GM23338 (cell line): ENCODE measurements at regions not wholly inside any gene's neighbourhood (a gene's known extent, or its start where the extent isn't known, plus 50 kb on each side); places are given as distances from the start of the nearest gene placed in this dataset.

Experiments used
- ATAC-seq: fragments of 200-7000 bp; cut with Tn5 transposase; 3 replicates; pipeline ENCODE4 v1.9.1; 2020
- DNase-seq: peaks from one replicate; pipeline ENCODE4 v3.0.0-alpha.2; 2015; ENCODE audit warnings: low spot score
- H2AFZ ChIP-seq: fragments of 200-600 bp; sonication (generic); 2 replicates; pipeline ENCODE4 v1.8.0; 2016; ENCODE audit warnings: antibody characterized with exemption, mild to moderate bottlenecking, moderate library complexity
- H3F3A ChIP-seq: fragments of 200-600 bp; sonication (generic); replicated peaks from 2 replicates; pipeline ENCODE4 v1.8.0; 2017; ENCODE audit warnings: antibody characterized with exemption, mixed run types, low read depth
- H3K27ac ChIP-seq: fragments of 200-600 bp; sonication (generic); 2 replicates; pipeline ENCODE4 v1.6.1; 2016; ENCODE audit warnings: low read depth
- H3K27me3 ChIP-seq: fragments of 200-600 bp; sonication (generic); 2 replicates; pipeline ENCODE4 v1.8.0; 2016; ENCODE audit warnings: mild to moderate bottlenecking, mixed run types, moderate library complexity; ENCODE audit not compliant: insufficient read depth
- H3K36me3 ChIP-seq: fragments of 200-600 bp; sonication (generic); 2 replicates; pipeline ENCODE4 v1.8.0; 2016; ENCODE audit warnings: mild to moderate bottlenecking; ENCODE audit not compliant: insufficient read depth
- H3K4me1 ChIP-seq: fragments of 200-600 bp; sonication (generic); 2 replicates; pipeline ENCODE4 v1.8.0; 2016; ENCODE audit warnings: mild to moderate bottlenecking, moderate library complexity; ENCODE audit not compliant: insufficient read depth
- H3K4me2 ChIP-seq: fragments of 200-600 bp; sonication (generic); 2 replicates; pipeline ENCODE4 v1.7.1; 2017; ENCODE audit warnings: mixed run types
- H3K4me3 ChIP-seq: fragments of 200-600 bp; sonication (generic); 2 replicates; pipeline ENCODE4 v1.6.1; 2016; ENCODE audit warnings: mixed run types
- H3K79me2 ChIP-seq: fragments of 200-600 bp; sonication (generic); replicated peaks from 2 replicates; pipeline ENCODE4 v1.8.0; 2017; ENCODE audit warnings: mild to moderate bottlenecking; ENCODE audit not compliant: insufficient read depth
- H3K9me2 ChIP-seq: fragments of 200-600 bp; sonication (generic); 2 replicates; pipeline ENCODE4 v1.8.0; 2017; ENCODE audit not compliant: insufficient read depth
- H4K20me1 ChIP-seq: fragments of 200-600 bp; sonication (generic); replicated peaks from 2 replicates; pipeline ENCODE4 v1.8.0; 2017; ENCODE audit warnings: mild to moderate bottlenecking; ENCODE audit not compliant: insufficient read depth
- H3K27ac Mint-ChIP-seq: 2 replicates; pipeline ENCODE4 v1.8.0; 2020; ENCODE audit warnings: inconsistent platforms, mild to moderate bottlenecking, moderate library complexity, mixed read lengths
- H3K27me3 Mint-ChIP-seq: 3 replicates; pipeline ENCODE4 v1.8.0; 2022; ENCODE audit warnings: low read depth, mild to moderate bottlenecking, moderate library complexity, mixed read lengths, inconsistent platforms; ENCODE audit not compliant: insufficient read depth, poor library complexity
- H3K36me3 Mint-ChIP-seq: 3 replicates; pipeline ENCODE4 v1.8.0; 2021; ENCODE audit warnings: low read depth, mild to moderate bottlenecking, inconsistent platforms, moderate library complexity, mixed read lengths
- H3K4me1 Mint-ChIP-seq: 3 replicates; pipeline ENCODE4 v1.8.0; 2020; ENCODE audit warnings: mild to moderate bottlenecking, inconsistent platforms, mixed read lengths
- H3K4me3 Mint-ChIP-seq: 3 replicates; pipeline ENCODE4 v1.8.0; 2021; ENCODE audit warnings: moderate library complexity, mild to moderate bottlenecking, inconsistent platforms, mixed read lengths
- H3K9me3 Mint-ChIP-seq: 3 replicates; pipeline ENCODE4 v1.8.0; 2020; ENCODE audit warnings: moderate library complexity, mild to moderate bottlenecking, inconsistent platforms, mixed read lengths
- CREB1 ChIP-seq: fragments of 250-450 bp; sonication (Bioruptor Pico); IDR thresholded peaks from 2 replicates; pipeline ENCODE4 v1.5.0; 2020; ENCODE audit warnings: low read depth, mild to moderate bottlenecking, moderate library complexity
- CTCF ChIP-seq, 2 experiments: fragments of 200-600 bp in 1 of 2; sonication (generic) in 1 of 2; conservative IDR thresholded peaks; 2 replicates each; pipeline versions ENCODE4 v1.5.1 to v1.6.1; 2016 to 2017; ENCODE audit warnings: antibody characterized with exemption in 2 of 2, low read depth in 2 of 2, mild to moderate bottlenecking in 2 of 2, moderate library complexity in 1 of 2
- ETS1 ChIP-seq: IDR thresholded peaks from 2 replicates; pipeline ENCODE4 v1.6.1; 2016; ENCODE audit warnings: antibody characterized with exemption
- EZH2 ChIP-seq: fragments of 200-600 bp; sonication (generic); IDR thresholded peaks from one replicate; pipeline ENCODE4 v1.8.0; 2017; ENCODE audit warnings: antibody characterized with exemption, mild to moderate bottlenecking, low read depth; ENCODE audit not compliant: unreplicated experiment
- EZH2phosphoT487 ChIP-seq: fragments of 200-600 bp; sonication (generic); IDR thresholded peaks from one replicate; pipeline ENCODE4 v1.8.1; 2018; ENCODE audit warnings: antibody characterized with exemption; ENCODE audit not compliant: unreplicated experiment
- JUNB ChIP-seq: IDR thresholded peaks from one replicate; pipeline ENCODE4 v1.6.1; 2016; ENCODE audit warnings: antibody characterized with exemption; ENCODE audit not compliant: unreplicated experiment
- NANOG ChIP-seq: IDR thresholded peaks from 2 replicates; pipeline ENCODE4 v1.6.1; 2016; ENCODE audit warnings: antibody characterized with exemption, borderline replicate concordance
- POLR2AphosphoS5 ChIP-seq: IDR thresholded peaks from 2 replicates; pipeline ENCODE4 v1.6.1; 2016; ENCODE audit warnings: antibody characterized with exemption, low read depth
- STAT1 ChIP-seq: IDR thresholded peaks from one replicate; pipeline ENCODE4 v1.6.1; 2016; ENCODE audit warnings: antibody characterized with exemption; ENCODE audit not compliant: unreplicated experiment
- ZNF114 ChIP-seq: fragments of 250-450 bp; sonication (Bioruptor Pico); IDR thresholded peaks from 2 replicates; pipeline ENCODE4 v1.5.0; 2020; ENCODE audit warnings: mild to moderate bottlenecking, moderate library complexity
- ZNF331 ChIP-seq: fragments of 250-450 bp; sonication (Bioruptor Pico); IDR thresholded peaks from 2 replicates; pipeline ENCODE4 v1.5.0; 2020; ENCODE audit warnings: low read depth, mild to moderate bottlenecking, moderate library complexity
- TF ChIP-seq, protein P1 (sequence below): IDR thresholded peaks from one replicate; pipeline ENCODE4 v1.6.1; 2018; ENCODE audit warnings: antibody characterized with exemption; ENCODE audit not compliant: unreplicated experiment
- TF ChIP-seq, protein P2 (sequence below): fragments of 250-450 bp; sonication (Bioruptor Pico); IDR thresholded peaks from 2 replicates; pipeline ENCODE4 v1.5.0; 2020; ENCODE audit warnings: mild to moderate bottlenecking, moderate library complexity

GRCh38 chr14:89563471-89563870 is 146.4 kb upstream of the FOXN3 start:
- Histone ChIP-seq H3K36me3 (no peaks in the 10 kb centered on the region), H3K27ac (no peak overlapping the region), H3K9me2 (no peaks in the 10 kb centered on the region), H3K4me3 (no peak overlapping the region), H3K27me3 (no peaks in the 10 kb centered on the region), H2AFZ (no peak overlapping the region), H3F3A (0 out of 2 replicates have a peak, but pooled peaks cover 4% of the 10 kb centered on the region), H3K4me2 (0 out of 2 replicates have a peak overlapping the region, but pooled peaks have one; percentile 62), H3K4me1 (peaks cover 32% of the 10 kb centered on the region), H3K79me2 (peaks cover 89% of the 10 kb centered on the region), H4K20me1 (peaks cover 18% of the 10 kb centered on the region)
- peaks cover 17% of the 10 kb centered on the region for H3K9me3 Mint-ChIP-seq
- no peak for ATAC-seq
- H3K4me1 Mint-ChIP-seq: peaks cover 28% of the 10 kb centered on the region
- DNase-seq: no peak
- peaks cover 2% of the 10 kb centered on the region for H3K27me3 Mint-ChIP-seq
- peaks cover 71% of the 10 kb centered on the region for H3K36me3 Mint-ChIP-seq
- no peak overlapping the region for H3K4me3 Mint-ChIP-seq
- TF ChIP-seq ZNF114 (CRISPR knock-in tag): no peak
- TF ChIP-seq EZH2: no peak
- no peak for TF ChIP-seq STAT1
- no peak for TF ChIP-seq ZNF331 (CRISPR knock-in tag)
- TF ChIP-seq EZH2phosphoT487: no peak
- TF ChIP-seq, protein P1, sequence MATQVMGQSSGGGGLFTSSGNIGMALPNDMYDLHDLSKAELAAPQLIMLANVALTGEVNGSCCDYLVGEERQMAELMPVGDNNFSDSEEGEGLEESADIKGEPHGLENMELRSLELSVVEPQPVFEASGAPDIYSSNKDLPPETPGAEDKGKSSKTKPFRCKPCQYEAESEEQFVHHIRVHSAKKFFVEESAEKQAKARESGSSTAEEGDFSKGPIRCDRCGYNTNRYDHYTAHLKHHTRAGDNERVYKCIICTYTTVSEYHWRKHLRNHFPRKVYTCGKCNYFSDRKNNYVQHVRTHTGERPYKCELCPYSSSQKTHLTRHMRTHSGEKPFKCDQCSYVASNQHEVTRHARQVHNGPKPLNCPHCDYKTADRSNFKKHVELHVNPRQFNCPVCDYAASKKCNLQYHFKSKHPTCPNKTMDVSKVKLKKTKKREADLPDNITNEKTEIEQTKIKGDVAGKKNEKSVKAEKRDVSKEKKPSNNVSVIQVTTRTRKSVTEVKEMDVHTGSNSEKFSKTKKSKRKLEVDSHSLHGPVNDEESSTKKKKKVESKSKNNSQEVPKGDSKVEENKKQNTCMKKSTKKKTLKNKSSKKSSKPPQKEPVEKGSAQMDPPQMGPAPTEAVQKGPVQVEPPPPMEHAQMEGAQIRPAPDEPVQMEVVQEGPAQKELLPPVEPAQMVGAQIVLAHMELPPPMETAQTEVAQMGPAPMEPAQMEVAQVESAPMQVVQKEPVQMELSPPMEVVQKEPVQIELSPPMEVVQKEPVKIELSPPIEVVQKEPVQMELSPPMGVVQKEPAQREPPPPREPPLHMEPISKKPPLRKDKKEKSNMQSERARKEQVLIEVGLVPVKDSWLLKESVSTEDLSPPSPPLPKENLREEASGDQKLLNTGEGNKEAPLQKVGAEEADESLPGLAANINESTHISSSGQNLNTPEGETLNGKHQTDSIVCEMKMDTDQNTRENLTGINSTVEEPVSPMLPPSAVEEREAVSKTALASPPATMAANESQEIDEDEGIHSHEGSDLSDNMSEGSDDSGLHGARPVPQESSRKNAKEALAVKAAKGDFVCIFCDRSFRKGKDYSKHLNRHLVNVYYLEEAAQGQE: no peak
- TF ChIP-seq ETS1: no peak
- TF ChIP-seq JUNB: no peak
- TF ChIP-seq NANOG: no peak
- TF ChIP-seq POLR2AphosphoS5: no peak
- TF ChIP-seq CTCF (conservative IDR thresholded peaks at IDR 0.05; ENCODE audit: low read depth in 2 of 2): no peak
- no peak for TF ChIP-seq CREB1 (CRISPR knock-in tag)
- TF ChIP-seq, protein P2, sequence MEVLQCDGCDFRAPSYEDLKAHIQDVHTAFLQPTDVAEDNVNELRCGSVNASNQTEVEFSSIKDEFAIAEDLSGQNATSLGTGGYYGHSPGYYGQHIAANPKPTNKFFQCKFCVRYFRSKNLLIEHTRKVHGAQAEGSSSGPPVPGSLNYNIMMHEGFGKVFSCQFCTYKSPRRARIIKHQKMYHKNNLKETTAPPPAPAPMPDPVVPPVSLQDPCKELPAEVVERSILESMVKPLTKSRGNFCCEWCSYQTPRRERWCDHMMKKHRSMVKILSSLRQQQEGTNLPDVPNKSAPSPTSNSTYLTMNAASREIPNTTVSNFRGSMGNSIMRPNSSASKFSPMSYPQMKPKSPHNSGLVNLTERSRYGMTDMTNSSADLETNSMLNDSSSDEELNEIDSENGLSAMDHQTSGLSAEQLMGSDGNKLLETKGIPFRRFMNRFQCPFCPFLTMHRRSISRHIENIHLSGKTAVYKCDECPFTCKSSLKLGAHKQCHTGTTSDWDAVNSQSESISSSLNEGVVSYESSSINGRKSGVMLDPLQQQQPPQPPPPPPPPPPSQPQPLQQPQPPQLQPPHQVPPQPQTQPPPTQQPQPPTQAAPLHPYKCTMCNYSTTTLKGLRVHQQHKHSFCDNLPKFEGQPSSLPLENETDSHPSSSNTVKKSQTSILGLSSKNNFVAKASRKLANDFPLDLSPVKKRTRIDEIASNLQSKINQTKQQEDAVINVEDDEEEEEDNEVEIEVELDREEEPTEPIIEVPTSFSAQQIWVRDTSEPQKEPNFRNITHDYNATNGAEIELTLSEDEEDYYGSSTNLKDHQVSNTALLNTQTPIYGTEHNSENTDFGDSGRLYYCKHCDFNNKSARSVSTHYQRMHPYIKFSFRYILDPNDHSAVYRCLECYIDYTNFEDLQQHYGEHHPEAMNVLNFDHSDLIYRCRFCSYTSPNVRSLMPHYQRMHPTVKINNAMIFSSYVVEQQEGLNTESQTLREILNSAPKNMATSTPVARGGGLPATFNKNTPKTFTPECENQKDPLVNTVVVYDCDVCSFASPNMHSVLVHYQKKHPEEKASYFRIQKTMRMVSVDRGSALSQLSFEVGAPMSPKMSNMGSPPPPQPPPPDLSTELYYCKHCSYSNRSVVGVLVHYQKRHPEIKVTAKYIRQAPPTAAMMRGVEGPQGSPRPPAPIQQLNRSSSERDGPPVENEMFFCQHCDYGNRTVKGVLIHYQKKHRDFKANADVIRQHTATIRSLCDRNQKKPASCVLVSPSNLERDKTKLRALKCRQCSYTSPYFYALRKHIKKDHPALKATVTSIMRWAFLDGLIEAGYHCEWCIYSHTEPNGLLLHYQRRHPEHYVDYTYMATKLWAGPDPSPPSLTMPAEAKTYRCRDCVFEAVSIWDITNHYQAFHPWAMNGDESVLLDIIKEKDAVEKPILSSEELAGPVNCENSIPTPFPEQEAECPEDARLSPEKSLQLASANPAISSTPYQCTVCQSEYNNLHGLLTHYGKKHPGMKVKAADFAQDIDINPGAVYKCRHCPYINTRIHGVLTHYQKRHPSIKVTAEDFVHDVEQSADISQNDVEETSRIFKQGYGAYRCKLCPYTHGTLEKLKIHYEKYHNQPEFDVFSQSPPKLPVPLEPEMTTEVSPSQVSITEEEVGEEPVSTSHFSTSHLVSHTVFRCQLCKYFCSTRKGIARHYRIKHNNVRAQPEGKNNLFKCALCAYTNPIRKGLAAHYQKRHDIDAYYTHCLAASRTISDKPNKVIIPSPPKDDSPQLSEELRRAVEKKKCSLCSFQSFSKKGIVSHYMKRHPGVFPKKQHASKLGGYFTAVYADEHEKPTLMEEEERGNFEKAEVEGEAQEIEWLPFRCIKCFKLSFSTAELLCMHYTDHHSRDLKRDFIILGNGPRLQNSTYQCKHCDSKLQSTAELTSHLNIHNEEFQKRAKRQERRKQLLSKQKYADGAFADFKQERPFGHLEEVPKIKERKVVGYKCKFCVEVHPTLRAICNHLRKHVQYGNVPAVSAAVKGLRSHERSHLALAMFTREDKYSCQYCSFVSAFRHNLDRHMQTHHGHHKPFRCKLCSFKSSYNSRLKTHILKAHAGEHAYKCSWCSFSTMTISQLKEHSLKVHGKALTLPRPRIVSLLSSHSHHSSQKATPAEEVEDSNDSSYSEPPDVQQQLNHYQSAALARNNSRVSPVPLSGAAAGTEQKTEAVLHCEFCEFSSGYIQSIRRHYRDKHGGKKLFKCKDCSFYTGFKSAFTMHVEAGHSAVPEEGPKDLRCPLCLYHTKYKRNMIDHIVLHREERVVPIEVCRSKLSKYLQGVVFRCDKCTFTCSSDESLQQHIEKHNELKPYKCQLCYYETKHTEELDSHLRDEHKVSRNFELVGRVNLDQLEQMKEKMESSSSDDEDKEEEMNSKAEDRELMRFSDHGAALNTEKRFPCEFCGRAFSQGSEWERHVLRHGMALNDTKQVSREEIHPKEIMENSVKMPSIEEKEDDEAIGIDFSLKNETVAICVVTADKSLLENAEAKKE: no peak
- H3K27ac Mint-ChIP-seq: peak overlapping the region; percentile 12; the same call in 1 of the 2 replicates
